ENCODE measurements at regions not wholly inside any gene's neighbourhood (a gene's known extent, or its start where the extent isn't known, plus 50 kb on each side); places are given as distances from the start of the nearest gene placed in this dataset.

DNA sequence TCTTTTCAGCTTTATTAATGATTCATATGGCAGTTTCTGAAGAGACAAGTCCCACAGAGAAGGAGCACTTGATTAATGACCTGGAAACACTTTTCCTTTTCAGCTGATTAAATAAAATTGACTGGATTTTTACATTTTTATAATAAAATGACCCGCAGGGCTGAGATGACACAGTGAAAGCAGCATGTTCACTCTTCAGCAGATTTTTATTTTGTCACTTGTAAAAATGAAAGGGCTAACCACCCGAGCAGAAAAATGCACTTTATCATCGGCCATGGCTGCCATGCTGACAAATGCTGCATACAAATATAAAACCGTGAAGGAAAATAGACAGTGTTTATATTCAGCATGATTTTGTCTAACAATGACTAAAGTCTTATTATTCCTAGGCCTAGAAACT, 321.6 kb upstream of the ITGA1 start:
- POLR2A ChIA-PET (ENCODE audit: unreplicated experiment) = no interaction called here
- intact Hi-C loops (cut with micrococcal nuclease) = no loop called here

DNA sequence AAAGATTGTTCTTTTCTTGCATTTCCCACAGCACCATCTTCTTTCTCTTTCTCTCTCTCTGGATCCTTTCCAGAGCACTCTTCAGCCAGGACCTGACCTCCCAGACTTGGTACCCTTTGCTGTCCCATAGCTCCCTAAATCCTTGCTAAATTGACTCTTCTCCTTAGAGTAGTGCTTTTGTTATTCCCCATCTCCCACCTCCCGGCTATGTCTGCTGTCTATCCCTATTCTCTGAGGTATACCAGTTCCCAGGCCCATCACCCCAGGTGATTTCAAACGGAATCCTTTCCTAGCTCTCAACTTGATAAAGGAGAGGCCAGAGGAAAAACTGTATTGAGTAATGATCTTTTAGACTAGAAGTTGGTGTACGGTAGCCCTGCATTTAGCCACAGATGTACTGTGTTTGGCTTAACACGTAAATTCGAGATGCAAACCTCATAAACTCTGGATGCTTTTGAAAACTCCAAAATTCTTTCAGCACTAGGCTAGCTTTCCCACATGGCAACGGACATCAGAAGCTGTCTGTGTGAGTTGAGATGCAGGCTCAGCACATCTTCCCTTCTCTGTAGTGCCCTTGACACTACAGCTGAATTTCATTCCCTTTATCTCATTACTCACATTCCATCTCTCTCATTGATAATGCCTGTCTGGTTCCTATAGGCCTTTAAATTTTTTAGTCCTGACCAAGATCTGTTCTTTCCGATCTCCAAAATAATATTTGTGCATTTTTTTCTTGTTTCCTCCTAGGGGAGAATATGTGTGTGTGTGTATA, 320.8 kb upstream of the ITGA1 start:
- TF ChIP-seq EZH2 (IDR thresholded peaks at IDR 0.05; ENCODE audit: low read length, unreplicated experiment) (no peak), EZH2phosphoT487 (IDR thresholded peaks at IDR 0.05; ENCODE audit: borderline replicate concordance, low read length) (no peak)
- TF ChIP-seq, protein P1, sequence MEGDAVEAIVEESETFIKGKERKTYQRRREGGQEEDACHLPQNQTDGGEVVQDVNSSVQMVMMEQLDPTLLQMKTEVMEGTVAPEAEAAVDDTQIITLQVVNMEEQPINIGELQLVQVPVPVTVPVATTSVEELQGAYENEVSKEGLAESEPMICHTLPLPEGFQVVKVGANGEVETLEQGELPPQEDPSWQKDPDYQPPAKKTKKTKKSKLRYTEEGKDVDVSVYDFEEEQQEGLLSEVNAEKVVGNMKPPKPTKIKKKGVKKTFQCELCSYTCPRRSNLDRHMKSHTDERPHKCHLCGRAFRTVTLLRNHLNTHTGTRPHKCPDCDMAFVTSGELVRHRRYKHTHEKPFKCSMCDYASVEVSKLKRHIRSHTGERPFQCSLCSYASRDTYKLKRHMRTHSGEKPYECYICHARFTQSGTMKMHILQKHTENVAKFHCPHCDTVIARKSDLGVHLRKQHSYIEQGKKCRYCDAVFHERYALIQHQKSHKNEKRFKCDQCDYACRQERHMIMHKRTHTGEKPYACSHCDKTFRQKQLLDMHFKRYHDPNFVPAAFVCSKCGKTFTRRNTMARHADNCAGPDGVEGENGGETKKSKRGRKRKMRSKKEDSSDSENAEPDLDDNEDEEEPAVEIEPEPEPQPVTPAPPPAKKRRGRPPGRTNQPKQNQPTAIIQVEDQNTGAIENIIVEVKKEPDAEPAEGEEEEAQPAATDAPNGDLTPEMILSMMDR (conservative IDR thresholded peaks at IDR 0.05; ENCODE audit: low read depth, low read length) = no peak
- no peaks in the 10 kb centered on the region for H3K9me3 ChIP-seq (ENCODE audit: low read length)
- H3K9ac ChIP-seq (ENCODE audit: low read length) = no peak overlapping the region
- H3K4me3 ChIP-seq (ENCODE audit: low read length) = no peak overlapping the region
- H3K9me2 ChIP-seq (replicated peaks; ENCODE audit: low read length) = no peaks in the 10 kb centered on the region
- no peaks in the 10 kb centered on the region for H4K20me1 ChIP-seq (ENCODE audit: low read length)
- H3K27ac ChIP-seq (ENCODE audit: low read length) = no peak overlapping the region
- H3K4me1 ChIP-seq (ENCODE audit: insufficient read depth, low read length) = no peaks in the 10 kb centered on the region
- H2AFZ ChIP-seq (ENCODE audit: low read length) = no peak overlapping the region
- no TSS peak for BruUV-seq (replicated peaks)
- DNase-seq = no peak
- POLR2A ChIA-PET (ENCODE audit: unreplicated experiment) = no interaction called here
- intact Hi-C loops (cut with micrococcal nuclease) = no loop called here
- no peak for ATAC-seq
- no peaks in the 10 kb centered on the region for H3K27me3 ChIP-seq (ENCODE audit: low read length)
- CTCF ChIA-PET = no interaction called here
- no peaks in the 10 kb centered on the region for H3F3A ChIP-seq (ENCODE audit: low read length, unreplicated experiment)
- H3K79me2 ChIP-seq (ENCODE audit: low read length) = no peaks in the 10 kb centered on the region
- no peaks in the 10 kb centered on the region for H3K36me3 ChIP-seq (ENCODE audit: low read depth, low read length)
- no peak overlapping the region for H3K4me2 ChIP-seq (ENCODE audit: low read length)

More for the DNA sequence above, 321.6 kb upstream of the ITGA1 start:
- no peak for TF ChIP-seq EZH2phosphoT487 (IDR thresholded peaks at IDR 0.05; ENCODE audit: borderline replicate concordance, low read length)
- TF ChIP-seq EZH2 (IDR thresholded peaks at IDR 0.05; ENCODE audit: low read length, unreplicated experiment) = no peak
- TF ChIP-seq, protein P1 (conservative IDR thresholded peaks at IDR 0.05; ENCODE audit: low read depth, low read length) = no peak
- Histone ChIP-seq H3K27me3 (ENCODE audit: low read length) (no peaks in the 10 kb centered on the region), H3K79me2 (ENCODE audit: low read length) (no peaks in the 10 kb centered on the region), H3K4me1 (ENCODE audit: insufficient read depth, low read length) (no peaks in the 10 kb centered on the region), H3K9me3 (ENCODE audit: low read length) (no peaks in the 10 kb centered on the region), H4K20me1 (ENCODE audit: low read length) (no peaks in the 10 kb centered on the region), H3K9me2 (replicated peaks; ENCODE audit: low read length) (no peaks in the 10 kb centered on the region), H3K36me3 (ENCODE audit: low read depth, low read length) (no peaks in the 10 kb centered on the region), H3K4me3 (ENCODE audit: low read length) (no peak overlapping the region), H3K27ac (ENCODE audit: low read length) (no peak overlapping the region), H3F3A (ENCODE audit: low read length, unreplicated experiment) (no peaks in the 10 kb centered on the region), H3K4me2 (ENCODE audit: low read length) (no peak overlapping the region), H3K9ac (ENCODE audit: low read length) (no peak overlapping the region), H2AFZ (ENCODE audit: low read length) (no peak overlapping the region)
- ATAC-seq (no peak), DNase-seq (no peak)
- BruUV-seq (replicated peaks) = no TSS peak
- CTCF ChIA-PET = no interaction called here

DNA sequence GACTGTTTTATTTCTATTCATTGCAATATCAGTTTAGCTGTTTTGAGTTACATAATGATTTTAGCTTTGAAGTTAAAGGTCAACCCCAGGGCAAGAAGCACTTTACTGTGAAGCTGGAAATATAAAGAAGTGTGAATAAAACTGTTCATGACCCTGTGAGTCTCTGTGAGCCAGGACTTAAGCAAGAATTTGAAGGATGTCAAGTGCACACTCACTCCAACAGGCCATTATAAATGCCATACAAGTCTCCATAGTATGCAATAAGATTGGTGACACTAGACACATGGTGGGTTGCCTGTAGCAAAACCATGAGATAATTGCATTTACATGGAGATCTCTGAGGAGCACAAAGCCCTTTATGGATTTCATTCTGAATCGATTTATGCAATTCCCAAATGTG, 318.7 kb upstream of the ITGA1 start:
- ChIA-PET POLR2A (ENCODE audit: unreplicated experiment) (no interaction called here), CTCF (no interaction called here)
- no peak overlapping the region for H2AFZ ChIP-seq (ENCODE audit: low read length)
- no peak overlapping the region for H3K4me2 ChIP-seq (ENCODE audit: low read length)
- ATAC-seq = no peak
- no peaks in the 10 kb centered on the region for H3K9me3 ChIP-seq (ENCODE audit: low read length)
- BruUV-seq (replicated peaks) = no TSS peak
- no peaks in the 10 kb centered on the region for H3K9me2 ChIP-seq (replicated peaks; ENCODE audit: low read length)
- H4K20me1 ChIP-seq (ENCODE audit: low read length) = no peaks in the 10 kb centered on the region
- no peak for DNase-seq
- H3F3A ChIP-seq (ENCODE audit: low read length, unreplicated experiment) = no peaks in the 10 kb centered on the region
- no peaks in the 10 kb centered on the region for H3K79me2 ChIP-seq (ENCODE audit: low read length)
- H3K27ac ChIP-seq (ENCODE audit: low read length) = no peak overlapping the region
- H3K4me1 ChIP-seq (ENCODE audit: insufficient read depth, low read length) = no peaks in the 10 kb centered on the region
- intact Hi-C loops (cut with micrococcal nuclease) = no loop called here
- no peak overlapping the region for H3K9ac ChIP-seq (ENCODE audit: low read length)
- no peak overlapping the region for H3K4me3 ChIP-seq (ENCODE audit: low read length)
- no peaks in the 10 kb centered on the region for H3K27me3 ChIP-seq (ENCODE audit: low read length)
- H3K36me3 ChIP-seq (ENCODE audit: low read depth, low read length) = no peaks in the 10 kb centered on the region
- no peak for TF ChIP-seq EZH2phosphoT487 (IDR thresholded peaks at IDR 0.05; ENCODE audit: borderline replicate concordance, low read length)
- TF ChIP-seq, protein P1 (conservative IDR thresholded peaks at IDR 0.05; ENCODE audit: low read depth, low read length) = no peak
- no peak for TF ChIP-seq EZH2 (IDR thresholded peaks at IDR 0.05; ENCODE audit: low read length, unreplicated experiment)

Measured in PC-3 (cell line).